Stimulated activated CD4-positive, alpha-beta T cell treated with anti-CD3 and anti-CD28 coated beads, Interleukin-4, amount 100 ng/mL, for 24 hours (primary cell): ENCODE measurements at regions not wholly inside any gene's neighbourhood (a gene's known extent, or its start where the extent isn't known, plus 50 kb on each side); places are given as distances from the start of the nearest gene placed in this dataset.

Experiments
- DNase-seq: peaks from one replicate; pipeline ENCODE4 v3.0.0-alpha.2; 2020

- no peak for DNase-seq
These were observed 340.9 kb downstream of the BUD13 start for GRCh38 chr11:116431842-116432241.

GRCh38 chr11:116428638-116428975 lies 344.2 kb downstream of the BUD13 start:
- no peak for DNase-seq

- DNase-seq, result no peak
These were observed 344.7 kb downstream of the BUD13 start for GRCh38 chr11:116427903-116428637.

- no peak for DNase-seq
These were observed 345.4 kb downstream of the BUD13 start for GRCh38 chr11:116427337-116427902.

- DNase-seq, result no peak
These were observed 346.0 kb downstream of the BUD13 start for GRCh38 chr11:116426761-116427160.

GRCh38 chr11:116424615-116425261 lies 348.0 kb downstream of the BUD13 start:
- no peak for DNase-seq

GRCh38 chr11:116422956-116423600 lies 349.7 kb downstream of the BUD13 start:
- DNase-seq, result no peak

- no peak for DNase-seq
These were observed 350.2 kb downstream of the BUD13 start for GRCh38 chr11:116422556-116422955.

- no peak for DNase-seq
These were observed 351.1 kb downstream of the BUD13 start for GRCh38 chr11:116421529-116422185.

- no peak for DNase-seq
These were observed 351.8 kb downstream of the BUD13 start for GRCh38 chr11:116420770-116421528.

- DNase-seq, result no peak
These were observed 352.8 kb downstream of the BUD13 start for GRCh38 chr11:116420030-116420429.

GRCh38 chr11:116418388-116419041 lies 354.3 kb downstream of the BUD13 start:
- no peak for DNase-seq

- DNase-seq, result no peak
These were observed 355.9 kb downstream of the BUD13 start for GRCh38 chr11:116416852-116417251.

GRCh38 chr11:116415095-116415494 lies 357.7 kb downstream of the BUD13 start:
- DNase-seq, result no peak

GRCh38 chr11:116414357-116414880 lies 358.4 kb downstream of the BUD13 start:
- no peak for DNase-seq

GRCh38 chr11:116413301-116414242 lies 359.2 kb downstream of the BUD13 start:
- DNase-seq, result no peak

GRCh38 chr11:116412118-116412889 lies 360.5 kb downstream of the BUD13 start:
- DNase-seq, result no peak

GRCh38 chr11:116409238-116409637 lies 363.5 kb downstream of the BUD13 start:
- DNase-seq, result no peak

- no peak for DNase-seq
These were observed 366.7 kb downstream of the BUD13 start for GRCh38 chr11:116406042-116406441.

GRCh38 chr11:116404462-116404798 lies 368.4 kb downstream of the BUD13 start:
- no peak for DNase-seq
